ENCODE measurements at regions not wholly inside any gene's neighbourhood (a gene's known extent, or its start where the extent isn't known, plus 50 kb on each side); places are given as distances from the start of the nearest gene placed in this dataset.

DNA sequence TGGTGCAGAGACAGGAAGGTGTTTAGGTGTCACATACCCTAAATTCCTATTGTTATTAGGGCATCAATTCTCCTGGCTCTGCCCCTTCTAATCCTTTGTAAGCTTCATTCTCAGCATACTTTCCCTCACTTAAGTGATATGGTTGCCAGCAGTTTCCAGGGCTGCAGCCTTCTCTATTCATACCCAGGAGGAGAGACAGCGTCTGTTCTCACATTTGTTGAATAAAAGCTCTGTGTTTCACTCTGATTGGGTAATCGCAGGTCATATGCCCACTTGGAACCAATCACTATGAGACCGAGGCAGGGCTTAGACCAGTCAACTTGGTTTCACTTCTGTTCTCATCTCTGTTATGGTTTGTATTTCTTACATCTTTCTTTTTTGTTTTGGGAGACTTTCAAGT lies 109.6 kb upstream of the MTPN start:
- Histone ChIP-seq H3K4me3 (peak overlapping the region; percentile 53), H3K27ac (no peak overlapping the region), H3K9me3 (no peaks in the 10 kb centered on the region), H3K4me1 (no peaks in the 10 kb centered on the region), H3K36me3 (no peaks in the 10 kb centered on the region), H3K27me3 (ENCODE audit: low read depth) (no peaks in the 10 kb centered on the region)
- ATAC-seq = peak; percentile 99 to 100
- TF ChIP-seq, protein P1, sequence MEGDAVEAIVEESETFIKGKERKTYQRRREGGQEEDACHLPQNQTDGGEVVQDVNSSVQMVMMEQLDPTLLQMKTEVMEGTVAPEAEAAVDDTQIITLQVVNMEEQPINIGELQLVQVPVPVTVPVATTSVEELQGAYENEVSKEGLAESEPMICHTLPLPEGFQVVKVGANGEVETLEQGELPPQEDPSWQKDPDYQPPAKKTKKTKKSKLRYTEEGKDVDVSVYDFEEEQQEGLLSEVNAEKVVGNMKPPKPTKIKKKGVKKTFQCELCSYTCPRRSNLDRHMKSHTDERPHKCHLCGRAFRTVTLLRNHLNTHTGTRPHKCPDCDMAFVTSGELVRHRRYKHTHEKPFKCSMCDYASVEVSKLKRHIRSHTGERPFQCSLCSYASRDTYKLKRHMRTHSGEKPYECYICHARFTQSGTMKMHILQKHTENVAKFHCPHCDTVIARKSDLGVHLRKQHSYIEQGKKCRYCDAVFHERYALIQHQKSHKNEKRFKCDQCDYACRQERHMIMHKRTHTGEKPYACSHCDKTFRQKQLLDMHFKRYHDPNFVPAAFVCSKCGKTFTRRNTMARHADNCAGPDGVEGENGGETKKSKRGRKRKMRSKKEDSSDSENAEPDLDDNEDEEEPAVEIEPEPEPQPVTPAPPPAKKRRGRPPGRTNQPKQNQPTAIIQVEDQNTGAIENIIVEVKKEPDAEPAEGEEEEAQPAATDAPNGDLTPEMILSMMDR (IDR thresholded peaks at IDR 0.05) = no peak
- no peak for DNase-seq
- intact Hi-C loops (cut with DNase I) = no loop called here

DNA sequence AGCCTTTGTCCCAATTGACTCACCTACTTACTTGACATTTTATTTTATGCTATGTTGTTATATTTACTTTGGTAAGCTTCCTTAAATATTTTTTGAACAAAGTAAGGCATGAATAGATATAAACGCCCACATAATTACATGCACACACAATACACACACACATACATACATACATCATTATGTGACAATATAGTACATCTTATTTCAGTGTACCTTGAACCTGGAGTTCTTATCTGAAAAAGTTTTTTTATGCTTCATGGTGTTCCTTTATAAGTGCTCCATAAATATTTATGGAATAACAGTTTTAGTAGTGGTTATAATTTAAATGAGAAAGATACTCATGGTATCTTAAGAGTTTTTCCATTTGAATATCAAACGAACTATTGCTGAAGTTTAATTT lies 102.8 kb upstream of the MTPN start:
- no peak for ATAC-seq
- TF ChIP-seq, protein P1 (IDR thresholded peaks at IDR 0.05) = no peak
- Histone ChIP-seq H3K27ac (no peak overlapping the region), H3K27me3 (ENCODE audit: low read depth) (no peaks in the 10 kb centered on the region), H3K4me1 (no peaks in the 10 kb centered on the region), H3K36me3 (no peaks in the 10 kb centered on the region), H3K9me3 (no peaks in the 10 kb centered on the region), H3K4me3 (no peak overlapping the region)
- intact Hi-C loops (cut with DNase I) = no loop called here
- no peak for DNase-seq

DNA sequence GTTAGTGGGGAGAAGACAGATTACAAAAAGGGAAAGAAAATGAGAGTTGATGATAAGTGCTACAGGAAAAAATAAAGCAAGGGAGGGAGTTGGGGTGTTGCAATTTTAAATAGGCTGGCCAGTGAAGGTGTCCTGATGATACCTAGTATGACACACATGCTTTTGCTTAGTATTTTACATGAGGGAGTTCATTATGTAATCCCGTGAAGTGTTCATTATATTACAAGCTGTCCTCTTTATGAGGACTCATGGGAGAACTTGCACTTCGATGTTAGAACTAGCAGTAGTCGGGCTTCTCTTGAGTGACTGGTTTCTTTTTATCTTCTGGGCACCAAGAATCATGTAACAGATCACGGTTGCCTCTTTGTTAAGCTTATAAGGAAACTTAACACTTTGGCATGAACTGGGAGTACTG lies 102.3 kb upstream of the MTPN start:
- no peak overlapping the region for H3K27ac ChIP-seq
- intact Hi-C loops (cut with DNase I) = no loop called here
- DNase-seq (no peak), ATAC-seq (no peak)
- H3K36me3 ChIP-seq = no peaks in the 10 kb centered on the region
- H3K4me1 ChIP-seq = no peaks in the 10 kb centered on the region
- no peak overlapping the region for H3K4me3 ChIP-seq
- TF ChIP-seq, protein P1 (IDR thresholded peaks at IDR 0.05) = no peak
- no peaks in the 10 kb centered on the region for H3K9me3 ChIP-seq
- no peaks in the 10 kb centered on the region for H3K27me3 ChIP-seq (ENCODE audit: low read depth)

DNA sequence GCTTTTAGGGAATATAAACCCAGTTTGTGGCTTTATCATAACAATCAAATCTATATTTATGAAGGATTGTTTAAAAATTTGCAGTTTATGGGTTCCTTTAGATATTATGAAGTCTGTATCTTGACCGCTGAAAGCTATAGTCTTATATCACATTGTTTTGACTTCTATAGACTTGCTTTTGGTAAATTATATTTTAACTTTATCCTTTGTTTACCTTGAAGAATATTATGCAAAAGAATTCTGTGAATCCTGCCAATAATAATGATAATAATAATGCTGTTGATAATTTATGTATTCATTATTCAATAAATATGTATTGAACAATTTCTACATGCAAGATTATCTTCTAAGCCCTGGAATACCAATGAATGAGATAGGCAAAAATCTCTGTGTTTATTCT lies 101.9 kb upstream of the MTPN start:
- H3K9me3 ChIP-seq = no peaks in the 10 kb centered on the region
- TF ChIP-seq, protein P1 (IDR thresholded peaks at IDR 0.05) = no peak
- H3K36me3 ChIP-seq = no peaks in the 10 kb centered on the region
- intact Hi-C loops (cut with DNase I) = no loop called here
- H3K27ac ChIP-seq = no peak overlapping the region
- H3K4me1 ChIP-seq = no peaks in the 10 kb centered on the region
- DNase-seq (no peak), ATAC-seq (no peak)
- no peaks in the 10 kb centered on the region for H3K27me3 ChIP-seq (ENCODE audit: low read depth)
- no peak overlapping the region for H3K4me3 ChIP-seq

DNA sequence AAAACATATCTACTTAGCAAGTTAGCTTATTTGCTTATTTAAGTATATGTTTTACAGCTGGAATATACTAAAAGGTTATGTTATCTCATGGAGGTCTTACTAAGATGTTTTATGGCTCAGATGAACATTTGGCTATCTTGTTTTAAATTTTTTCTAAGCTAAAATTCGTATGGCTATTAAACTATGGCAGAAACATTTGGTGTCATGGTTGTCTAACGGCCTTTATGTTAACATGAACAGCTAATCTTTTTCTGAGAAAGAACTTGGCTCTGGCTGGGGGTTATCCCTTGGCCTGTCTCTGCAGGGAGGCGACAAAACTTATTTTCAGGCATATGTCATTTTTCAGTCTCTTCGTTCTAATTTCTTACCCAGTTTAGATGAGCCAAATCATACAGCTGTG lies 101.5 kb upstream of the MTPN start:
- intact Hi-C loops (cut with DNase I) = no loop called here
- Histone ChIP-seq H3K27ac (no peak overlapping the region), H3K36me3 (no peaks in the 10 kb centered on the region), H3K9me3 (no peaks in the 10 kb centered on the region), H3K4me3 (no peak overlapping the region), H3K27me3 (ENCODE audit: low read depth) (no peaks in the 10 kb centered on the region), H3K4me1 (no peaks in the 10 kb centered on the region)
- ATAC-seq (no peak), DNase-seq (no peak)
- TF ChIP-seq, protein P1 (IDR thresholded peaks at IDR 0.05) = no peak

DNA sequence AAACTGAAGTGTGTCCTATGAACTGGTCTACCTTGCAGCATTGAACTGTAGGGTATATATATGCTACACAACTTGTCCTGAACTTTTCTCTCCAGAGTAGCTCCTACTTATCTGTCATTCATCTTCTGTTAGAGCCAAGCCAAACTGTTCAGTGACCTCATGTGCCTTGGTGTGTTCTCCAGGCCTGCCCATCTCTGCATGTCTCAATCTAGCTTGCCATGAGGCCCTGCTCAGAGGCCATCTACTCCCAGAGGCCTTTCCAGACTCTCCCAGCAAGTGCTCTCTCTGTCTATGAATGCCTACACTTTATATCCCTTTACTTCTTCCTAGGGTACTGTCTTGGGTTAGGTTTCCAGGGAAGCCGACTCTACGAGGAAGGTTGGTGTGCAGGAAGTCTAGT lies 99.8 kb upstream of the MTPN start:
- Histone ChIP-seq H3K9me3 (no peaks in the 10 kb centered on the region), H3K4me3 (no peak overlapping the region), H3K4me1 (no peaks in the 10 kb centered on the region), H3K27ac (no peak overlapping the region), H3K27me3 (ENCODE audit: low read depth) (no peaks in the 10 kb centered on the region), H3K36me3 (no peaks in the 10 kb centered on the region)
- ATAC-seq = no peak
- TF ChIP-seq, protein P1 (IDR thresholded peaks at IDR 0.05) = no peak
- intact Hi-C loops (cut with DNase I) = no loop called here
- no peak for DNase-seq
